DND-41 (cell line): ENCODE measurements at regions not wholly inside any gene's neighbourhood (a gene's known extent, or its start where the extent isn't known, plus 50 kb on each side); places are given as distances from the start of the nearest gene placed in this dataset.

ENCODE experiments used
- ATAC-seq: fragments of 200-7000 bp; cut with Tn5 transposase; 3 replicates; pipeline ENCODE4 v1.9.1; 2021; ENCODE audit warnings: low read depth; ENCODE audit not compliant: insufficient read depth
- DNase-seq: peaks from one replicate; pipeline ENCODE4 v3.0.0-alpha.2; 2020
- H2AFZ ChIP-seq: 2 replicates; pipeline ENCODE4 v1.6.0; 2012; ENCODE audit warnings: low read depth, low read length
- H3K27ac ChIP-seq: 2 replicates; pipeline ENCODE4 v1.5.1; 2012; ENCODE audit warnings: low read length, inconsistent platforms
- H3K27me3 ChIP-seq: fragments of 200-600 bp; sonication (generic); 2 replicates; pipeline ENCODE4 v1.6.0; 2012; ENCODE audit warnings: low read length, mild to moderate bottlenecking, inconsistent platforms; ENCODE audit not compliant: insufficient read depth, poor library complexity
- H3K36me3 ChIP-seq: 2 replicates; pipeline ENCODE4 v1.5.1; 2012; ENCODE audit warnings: low read length, inconsistent platforms; ENCODE audit not compliant: insufficient read depth
- H3K4me1 ChIP-seq: 2 replicates; pipeline ENCODE4 v1.5.1; 2012; ENCODE audit warnings: mild to moderate bottlenecking, low read length; ENCODE audit not compliant: insufficient read depth
- H3K4me2 ChIP-seq: 2 replicates; pipeline ENCODE4 v1.6.0; 2012; ENCODE audit warnings: mild to moderate bottlenecking, moderate library complexity, low read length, inconsistent platforms; ENCODE audit not compliant: insufficient read depth
- H3K4me3 ChIP-seq, 2 experiments: fragments of 200-600 bp in 1 of 2; shearing (Covaris generic) in 1 of 2; 2 replicates each; pipeline ENCODE4 v1.5.1; 2012 to 2016; ENCODE audit warnings: inconsistent platforms in 2 of 2, low read length in 2 of 2, mild to moderate bottlenecking in 2 of 2, low read depth in 1 of 2, moderate library complexity in 1 of 2
- H3K79me2 ChIP-seq: 2 replicates; pipeline ENCODE4 v1.6.0; 2012; ENCODE audit warnings: low read length, inconsistent platforms; ENCODE audit not compliant: insufficient read depth
- H3K9ac ChIP-seq: 2 replicates; pipeline ENCODE4 v1.6.0; 2012; ENCODE audit warnings: low read depth, mild to moderate bottlenecking, inconsistent platforms, low read length, moderate library complexity
- H3K9me3 ChIP-seq: 2 replicates; pipeline ENCODE4 v1.5.1; 2012; ENCODE audit warnings: low read length, moderate library complexity, mild to moderate bottlenecking, inconsistent platforms; ENCODE audit not compliant: insufficient read depth, severe bottlenecking
- H4K20me1 ChIP-seq: 2 replicates; pipeline ENCODE4 v1.6.0; 2012; ENCODE audit warnings: low read length; ENCODE audit not compliant: insufficient read depth
- EZH2 ChIP-seq: IDR thresholded peaks from 3 replicates; pipeline ENCODE4 v1.6.1; 2012; ENCODE audit warnings: borderline replicate concordance, low read depth, mild to moderate bottlenecking, moderate library complexity, low read length, inconsistent platforms; ENCODE audit not compliant: severe bottlenecking
- TF ChIP-seq, protein P1 (sequence below): IDR thresholded peaks from 2 replicates; pipeline ENCODE4 v1.5.1; 2012; ENCODE audit warnings: borderline replicate concordance, low read length, moderate library complexity, mild to moderate bottlenecking; ENCODE audit not compliant: poor library complexity, severe bottlenecking; ENCODE audit errors: extremely low read depth

DNA sequence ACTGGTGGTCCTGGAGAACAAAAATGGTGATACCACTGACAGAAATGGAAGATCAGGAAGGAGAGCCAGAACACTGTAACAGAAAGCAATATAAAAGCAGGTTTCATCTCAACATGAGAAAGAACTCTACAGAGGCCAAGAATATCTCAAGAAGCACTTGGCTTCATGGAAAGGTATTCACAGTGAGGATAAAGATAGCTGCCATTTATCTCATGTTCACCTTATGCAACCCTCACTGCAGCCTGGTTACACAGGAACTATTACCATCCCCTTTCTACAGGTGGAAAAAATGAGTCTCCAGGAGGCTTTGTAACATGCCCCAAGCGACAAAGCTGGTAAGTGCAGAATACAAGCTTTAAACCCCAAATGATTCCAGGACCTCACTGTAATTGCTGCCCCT lies 606.1 kb upstream of the CADM1 start:
- Histone ChIP-seq H3K9ac (no peak overlapping the region), H4K20me1 (no peaks in the 10 kb centered on the region), H3K4me3 (no peak overlapping the region), H3K9me3 (peaks cover 4% of the 10 kb centered on the region), H3K4me2 (no peak overlapping the region), H2AFZ (no peak overlapping the region), H3K4me1 (no peaks in the 10 kb centered on the region), H3K27ac (no peak overlapping the region), H3K79me2 (no peaks in the 10 kb centered on the region), H3K27me3 (peaks cover 2% of the 10 kb centered on the region), H3K36me3 (no peaks in the 10 kb centered on the region)
- TF ChIP-seq, protein P1, sequence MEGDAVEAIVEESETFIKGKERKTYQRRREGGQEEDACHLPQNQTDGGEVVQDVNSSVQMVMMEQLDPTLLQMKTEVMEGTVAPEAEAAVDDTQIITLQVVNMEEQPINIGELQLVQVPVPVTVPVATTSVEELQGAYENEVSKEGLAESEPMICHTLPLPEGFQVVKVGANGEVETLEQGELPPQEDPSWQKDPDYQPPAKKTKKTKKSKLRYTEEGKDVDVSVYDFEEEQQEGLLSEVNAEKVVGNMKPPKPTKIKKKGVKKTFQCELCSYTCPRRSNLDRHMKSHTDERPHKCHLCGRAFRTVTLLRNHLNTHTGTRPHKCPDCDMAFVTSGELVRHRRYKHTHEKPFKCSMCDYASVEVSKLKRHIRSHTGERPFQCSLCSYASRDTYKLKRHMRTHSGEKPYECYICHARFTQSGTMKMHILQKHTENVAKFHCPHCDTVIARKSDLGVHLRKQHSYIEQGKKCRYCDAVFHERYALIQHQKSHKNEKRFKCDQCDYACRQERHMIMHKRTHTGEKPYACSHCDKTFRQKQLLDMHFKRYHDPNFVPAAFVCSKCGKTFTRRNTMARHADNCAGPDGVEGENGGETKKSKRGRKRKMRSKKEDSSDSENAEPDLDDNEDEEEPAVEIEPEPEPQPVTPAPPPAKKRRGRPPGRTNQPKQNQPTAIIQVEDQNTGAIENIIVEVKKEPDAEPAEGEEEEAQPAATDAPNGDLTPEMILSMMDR = no peak
- no peak for TF ChIP-seq EZH2
- ATAC-seq (no peak), DNase-seq (no peak)

DNA sequence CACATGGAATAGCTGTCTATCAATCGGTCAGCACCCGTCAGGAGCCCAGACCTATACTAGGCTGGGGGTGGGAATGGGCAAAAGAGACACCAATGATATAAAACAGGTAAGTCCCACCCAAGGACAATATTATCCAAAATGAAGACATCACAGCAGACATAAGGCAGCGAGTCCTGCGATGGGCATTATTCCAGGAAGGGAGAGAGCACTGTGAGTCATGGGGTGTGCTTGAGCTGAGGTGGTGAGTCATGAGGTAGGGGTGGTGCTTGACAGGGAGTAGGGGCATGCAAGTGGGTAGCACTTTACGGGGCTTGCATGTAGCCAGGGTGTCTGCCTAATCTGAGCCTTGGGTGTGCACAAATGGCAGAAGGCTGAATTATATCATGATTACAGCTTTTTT lies 605.0 kb upstream of the CADM1 start:
- Histone ChIP-seq H3K4me1 (no peaks in the 10 kb centered on the region), H3K79me2 (no peaks in the 10 kb centered on the region), H3K27ac (no peak overlapping the region), H3K9ac (no peak overlapping the region), H3K27me3 (peaks cover 2% of the 10 kb centered on the region), H2AFZ (no peak overlapping the region), H3K9me3 (peaks cover 4% of the 10 kb centered on the region), H3K36me3 (no peaks in the 10 kb centered on the region), H4K20me1 (no peaks in the 10 kb centered on the region), H3K4me2 (no peak overlapping the region), H3K4me3 (no peak overlapping the region)
- ATAC-seq (no peak), DNase-seq (no peak)
- TF ChIP-seq, protein P1 = no peak
- TF ChIP-seq EZH2 = no peak

DNA sequence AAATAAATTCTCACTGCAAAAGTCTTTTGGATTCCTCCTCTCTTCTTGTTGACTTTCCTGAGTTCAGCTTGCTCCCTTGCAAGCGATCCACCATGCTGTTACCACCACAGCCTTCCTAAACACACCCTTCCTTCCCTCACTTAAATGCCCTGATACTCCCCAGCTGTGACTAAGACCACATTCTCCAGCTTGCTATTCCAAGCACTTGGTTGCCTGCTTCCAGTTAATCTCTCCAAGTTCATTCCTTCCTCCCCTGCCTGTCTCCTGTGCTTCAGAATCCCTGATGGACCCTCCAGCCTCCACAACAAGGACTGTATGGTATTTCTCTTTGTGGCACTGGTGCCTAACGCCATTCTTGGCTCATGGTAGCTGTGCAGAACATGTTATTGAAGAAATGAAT lies 603.9 kb upstream of the CADM1 start:
- H3K4me1 ChIP-seq = no peaks in the 10 kb centered on the region
- ATAC-seq = no peak
- H4K20me1 ChIP-seq = no peaks in the 10 kb centered on the region
- no peak overlapping the region for H3K4me2 ChIP-seq
- no peaks in the 10 kb centered on the region for H3K9me3 ChIP-seq
- H3K27ac ChIP-seq = no peak overlapping the region
- H3K79me2 ChIP-seq = no peaks in the 10 kb centered on the region
- H3K36me3 ChIP-seq = no peaks in the 10 kb centered on the region
- no peak overlapping the region for H3K4me3 ChIP-seq
- DNase-seq = no peak
- peaks cover 2% of the 10 kb centered on the region for H3K27me3 ChIP-seq
- H2AFZ ChIP-seq = no peak overlapping the region
- H3K9ac ChIP-seq = no peak overlapping the region
- no peak for TF ChIP-seq EZH2
- TF ChIP-seq, protein P1 = no peak

DNA sequence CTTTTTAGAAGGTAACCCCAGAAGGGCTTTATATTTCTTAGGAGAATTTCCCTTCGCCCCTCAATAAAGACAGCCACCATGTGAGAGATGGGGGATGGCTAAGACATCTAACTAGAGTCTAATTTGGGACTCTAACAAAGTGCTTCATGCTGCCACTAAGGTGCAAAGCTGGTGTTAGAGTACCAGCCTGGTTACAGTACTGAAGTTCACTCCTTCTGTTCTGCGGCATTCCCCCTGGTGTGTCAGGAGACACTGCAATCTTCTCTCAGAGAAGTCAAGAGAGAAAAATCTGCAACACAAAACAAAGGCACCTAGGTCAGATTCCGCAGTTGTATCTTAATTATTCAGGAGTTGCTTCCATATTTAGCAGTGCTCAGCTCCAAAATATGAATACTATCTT lies 603.0 kb upstream of the CADM1 start:
- TF ChIP-seq, protein P1 = no peak
- TF ChIP-seq EZH2 = no peak
- Histone ChIP-seq H3K4me1 (no peaks in the 10 kb centered on the region), H3K4me3 (no peak overlapping the region), H3K9ac (no peak overlapping the region), H3K36me3 (no peaks in the 10 kb centered on the region), H2AFZ (no peak overlapping the region), H3K79me2 (no peaks in the 10 kb centered on the region), H3K9me3 (no peaks in the 10 kb centered on the region), H4K20me1 (no peaks in the 10 kb centered on the region), H3K4me2 (no peak overlapping the region), H3K27ac (no peak overlapping the region), H3K27me3 (peaks cover 2% of the 10 kb centered on the region)
- ATAC-seq = no peak
- no peak for DNase-seq
